G401.6 (cell line): ENCODE measurements at regions not wholly inside any gene's neighbourhood (a gene's known extent, or its start where the extent isn't known, plus 50 kb on each side); places are given as distances from the start of the nearest gene placed in this dataset.

Experiments used
- FAIRE-seq: peaks from 2 replicates; lab custom pipeline; 2012; peaks lifted over from hg19 to GRCh38; lab: Jason Lieb, UNC

DNA sequence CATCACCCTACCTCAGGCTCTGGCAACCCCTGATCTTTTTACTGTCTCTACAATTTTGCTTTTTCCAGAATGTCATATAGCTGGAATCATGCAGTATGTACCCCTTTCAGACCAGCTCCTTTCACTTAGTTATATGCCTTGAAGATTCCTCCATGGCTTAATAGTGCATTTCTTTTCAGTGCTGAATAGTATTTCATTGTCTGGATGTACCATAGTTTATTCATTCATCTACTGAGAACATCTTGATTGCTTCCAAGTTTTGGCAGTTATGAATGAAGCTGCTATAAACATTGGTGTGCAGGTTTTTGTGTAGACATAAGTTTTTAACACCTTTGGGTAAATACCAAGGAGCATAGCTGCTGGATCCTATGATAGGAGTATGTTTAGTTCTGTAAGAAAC is 50.8 kb upstream of the ANP32A start:
- no peak for FAIRE-seq

DNA sequence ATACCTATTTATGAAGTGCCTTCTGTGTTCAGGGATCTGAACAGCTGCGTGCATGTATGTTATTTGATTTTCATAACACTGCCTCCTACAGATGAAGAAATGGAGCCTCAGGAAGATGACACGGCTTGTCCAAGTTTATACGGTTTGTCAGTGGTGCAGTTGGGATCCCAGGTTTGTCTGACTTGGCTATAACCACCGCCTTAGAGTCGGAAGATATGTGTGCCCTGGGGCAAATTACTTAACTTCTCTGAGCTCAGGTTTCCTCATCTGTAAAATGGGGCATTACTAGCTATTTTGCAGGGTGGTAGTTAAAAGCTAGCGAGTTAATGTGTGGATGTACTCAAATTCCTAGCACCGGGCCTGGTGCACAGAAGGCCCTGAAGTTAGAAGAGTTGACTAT is 54.1 kb upstream of the ANP32A start:
- FAIRE-seq, result no peak

DNA sequence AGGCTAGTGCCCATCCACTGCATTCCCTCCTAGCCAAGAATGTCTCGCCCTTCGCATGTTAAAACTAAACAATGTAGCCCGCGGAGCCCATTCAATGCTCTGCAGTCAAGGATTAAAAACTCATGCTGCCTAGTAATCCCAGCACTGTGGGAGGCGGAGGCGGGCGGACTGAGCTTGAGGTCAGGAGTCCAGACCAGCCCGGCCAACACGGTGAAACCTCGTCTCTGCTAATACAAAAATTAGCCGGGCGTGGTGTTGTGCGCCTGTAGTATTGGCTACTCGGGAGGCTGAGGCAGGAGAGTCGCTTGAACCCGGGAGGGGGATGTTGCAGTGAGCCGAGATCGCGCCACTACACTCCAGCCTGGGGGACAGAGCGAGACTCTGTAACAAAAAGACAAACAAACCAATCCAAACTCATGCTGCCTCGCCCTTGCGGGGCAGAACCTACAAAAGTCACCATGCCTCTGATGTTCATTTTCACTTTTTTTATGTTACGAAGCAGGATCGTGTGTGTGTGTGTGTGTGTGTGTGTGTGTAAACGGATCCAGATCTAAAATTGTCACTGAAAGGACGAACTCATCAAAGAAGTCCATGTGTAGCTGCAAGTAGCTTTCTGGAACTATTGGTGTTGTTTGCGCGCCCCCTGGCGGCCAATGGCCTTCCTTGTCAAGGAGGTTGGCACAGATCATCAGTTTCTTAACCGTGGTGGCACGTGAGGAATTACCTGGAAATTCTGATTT is 54.8 kb upstream of the SPESP1 start:
- peak; percentile 70 for FAIRE-seq

DNA sequence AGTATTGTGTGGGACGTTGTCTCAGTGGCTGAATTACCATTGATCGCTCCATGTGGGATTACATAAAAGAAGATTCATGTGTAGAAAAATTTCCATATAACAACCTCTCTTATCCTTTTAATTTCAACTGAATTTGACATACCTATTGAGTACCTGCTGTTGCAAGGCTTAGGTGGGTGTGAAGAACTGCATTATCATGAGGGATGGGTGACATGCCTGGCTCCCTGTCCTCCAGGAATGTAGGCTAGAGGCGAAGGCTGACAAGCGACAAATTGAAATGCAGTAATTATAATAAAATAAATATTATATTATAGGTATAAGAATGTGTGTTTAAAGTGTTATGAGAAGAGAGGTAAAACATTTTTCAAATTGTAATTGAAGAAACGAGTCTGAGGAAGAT is 52.7 kb upstream of the SPESP1 start:
- no peak for FAIRE-seq

GRCh38 chr15:68880382-68880781 is 49.9 kb upstream of the SPESP1 start:
- FAIRE-seq, result no peak
